ENCODE measurements at regions not wholly inside any gene's neighbourhood (a gene's known extent, or its start where the extent isn't known, plus 50 kb on each side); places are given as distances from the start of the nearest gene placed in this dataset.

- Histone ChIP-seq H3K27ac (no peak overlapping the region), H3K9me3 (no peaks in the 10 kb centered on the region), H3K27me3 (no peaks in the 10 kb centered on the region), H3K4me3 (replicated peaks in 1 of 3) (no peak overlapping the region), H3K36me3 (no peaks in the 10 kb centered on the region), H3K4me1 (no peaks in the 10 kb centered on the region)
- intact Hi-C loops (cut with DNase I), result no loop called here
- DNase-seq, result no peak
- TF ChIP-seq POLR2A (IDR thresholded peaks at IDR 0.05) (no peak), CTCF (IDR thresholded peaks at IDR 0.05) (no peak)
These were observed 1293.9 kb downstream of the FSTL5 start for GRCh38 chr4:160869899-160870298.

- no peak for DNase-seq
- Histone ChIP-seq H3K27ac (no peak overlapping the region), H3K4me3 (replicated peaks in 1 of 3) (no peak overlapping the region), H3K36me3 (no peaks in the 10 kb centered on the region), H3K4me1 (no peaks in the 10 kb centered on the region), H3K27me3 (no peaks in the 10 kb centered on the region), H3K9me3 (no peaks in the 10 kb centered on the region)
- TF ChIP-seq CTCF (IDR thresholded peaks at IDR 0.05) (no peak), POLR2A (IDR thresholded peaks at IDR 0.05) (no peak)
- intact Hi-C loops (cut with DNase I), result no loop called here
These were observed 1291.3 kb downstream of the FSTL5 start for GRCh38 chr4:160872491-160872890.

GRCh38 chr4:160877087-160877790, 1286.6 kb downstream of the FSTL5 start:
- H3K36me3 ChIP-seq, result no peaks in the 10 kb centered on the region
- no peaks in the 10 kb centered on the region for H3K27me3 ChIP-seq
- H3K4me3 ChIP-seq (replicated peaks in 1 of 3), result no peak overlapping the region
- H3K4me1 ChIP-seq, result no peaks in the 10 kb centered on the region
- TF ChIP-seq POLR2A (IDR thresholded peaks at IDR 0.05), result no peak
- no peak for TF ChIP-seq CTCF (IDR thresholded peaks at IDR 0.05)
- WGBS, 2 donors, result 82 to 83% methylated on average over 9 of the region's 9 CpGs
- H3K9me3 ChIP-seq, result no peaks in the 10 kb centered on the region
- no peak overlapping the region for H3K27ac ChIP-seq
- DNase-seq, result no peak
- intact Hi-C loops (cut with DNase I), result no loop called here

GRCh38 chr4:160880180-160880579, 1283.6 kb downstream of the FSTL5 start:
- H3K4me1 ChIP-seq, result no peaks in the 10 kb centered on the region
- no peak overlapping the region for H3K27ac ChIP-seq
- H3K27me3 ChIP-seq, result no peaks in the 10 kb centered on the region
- WGBS, 2 donors, result 74 to 78% methylated on average over 5 of the region's 5 CpGs
- intact Hi-C loops (cut with DNase I), result no loop called here
- no peak overlapping the region for H3K4me3 ChIP-seq (replicated peaks in 1 of 3)
- no peak for TF ChIP-seq POLR2A (IDR thresholded peaks at IDR 0.05)
- TF ChIP-seq CTCF (IDR thresholded peaks at IDR 0.05), result no peak
- no peaks in the 10 kb centered on the region for H3K9me3 ChIP-seq
- H3K36me3 ChIP-seq, result no peaks in the 10 kb centered on the region
- DNase-seq, result no peak

- Histone ChIP-seq H3K9me3 (no peaks in the 10 kb centered on the region), H3K36me3 (no peaks in the 10 kb centered on the region), H3K4me3 (replicated peaks in 1 of 3) (no peak overlapping the region), H3K27ac (no peak overlapping the region), H3K4me1 (no peaks in the 10 kb centered on the region), H3K27me3 (no peaks in the 10 kb centered on the region)
- intact Hi-C loops (cut with DNase I), result no loop called here
- 83 to 96% methylated on average over 1 of the region's 1 CpG for WGBS, 2 donors
- no peak for DNase-seq
- TF ChIP-seq POLR2A (IDR thresholded peaks at IDR 0.05) (no peak), CTCF (IDR thresholded peaks at IDR 0.05) (no peak)
These were observed 1276.1 kb downstream of the FSTL5 start for GRCh38 chr4:160887668-160888067.
